ENCODE measurements at regions not wholly inside any gene's neighbourhood (a gene's known extent, or its start where the extent isn't known, plus 50 kb on each side); places are given as distances from the start of the nearest gene placed in this dataset.
A peak's percentile ranks its signal among the peaks of the same experiment; 100 is the strongest.

DNA sequence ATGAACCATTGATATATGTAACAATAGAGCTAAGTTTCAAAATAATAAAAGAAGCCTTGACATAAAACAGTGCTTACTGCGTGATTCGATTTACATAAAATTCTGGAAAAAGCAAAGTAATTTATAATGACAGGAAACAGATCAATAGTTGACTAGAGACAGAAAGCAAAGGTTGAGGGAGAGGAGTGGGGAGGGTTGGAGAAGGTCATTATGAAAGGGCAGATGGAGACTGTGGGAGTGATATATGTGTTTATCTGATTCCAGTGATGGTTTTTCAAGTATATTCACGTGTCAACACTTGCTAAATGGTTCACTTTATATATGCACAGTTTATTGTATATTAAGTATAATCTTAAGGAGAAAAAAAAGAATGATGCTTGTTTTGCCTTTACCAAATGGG lies 1885.7 kb upstream of the NUDT12 start:
- no peak for DNase-seq

DNA sequence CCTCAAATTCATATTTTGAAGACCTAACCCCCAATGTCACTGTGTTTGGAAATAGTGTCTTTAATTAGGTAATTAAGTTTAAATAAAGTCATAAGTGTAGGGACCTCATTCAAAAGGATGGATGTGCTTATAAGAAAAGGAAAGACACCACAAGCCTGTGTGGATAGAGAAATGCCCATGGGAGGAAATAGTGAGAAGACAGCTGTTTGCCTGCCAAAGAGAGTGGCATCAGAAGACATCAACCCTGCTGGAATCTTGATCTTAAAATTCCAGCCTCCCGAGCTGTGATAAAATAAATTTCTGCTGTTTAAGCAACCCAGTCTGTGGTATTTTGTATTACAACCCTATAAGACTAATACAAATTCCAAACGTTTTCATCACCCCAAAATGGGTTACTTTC lies 1867.9 kb upstream of the NUDT12 start:
- no peak for DNase-seq

DNA sequence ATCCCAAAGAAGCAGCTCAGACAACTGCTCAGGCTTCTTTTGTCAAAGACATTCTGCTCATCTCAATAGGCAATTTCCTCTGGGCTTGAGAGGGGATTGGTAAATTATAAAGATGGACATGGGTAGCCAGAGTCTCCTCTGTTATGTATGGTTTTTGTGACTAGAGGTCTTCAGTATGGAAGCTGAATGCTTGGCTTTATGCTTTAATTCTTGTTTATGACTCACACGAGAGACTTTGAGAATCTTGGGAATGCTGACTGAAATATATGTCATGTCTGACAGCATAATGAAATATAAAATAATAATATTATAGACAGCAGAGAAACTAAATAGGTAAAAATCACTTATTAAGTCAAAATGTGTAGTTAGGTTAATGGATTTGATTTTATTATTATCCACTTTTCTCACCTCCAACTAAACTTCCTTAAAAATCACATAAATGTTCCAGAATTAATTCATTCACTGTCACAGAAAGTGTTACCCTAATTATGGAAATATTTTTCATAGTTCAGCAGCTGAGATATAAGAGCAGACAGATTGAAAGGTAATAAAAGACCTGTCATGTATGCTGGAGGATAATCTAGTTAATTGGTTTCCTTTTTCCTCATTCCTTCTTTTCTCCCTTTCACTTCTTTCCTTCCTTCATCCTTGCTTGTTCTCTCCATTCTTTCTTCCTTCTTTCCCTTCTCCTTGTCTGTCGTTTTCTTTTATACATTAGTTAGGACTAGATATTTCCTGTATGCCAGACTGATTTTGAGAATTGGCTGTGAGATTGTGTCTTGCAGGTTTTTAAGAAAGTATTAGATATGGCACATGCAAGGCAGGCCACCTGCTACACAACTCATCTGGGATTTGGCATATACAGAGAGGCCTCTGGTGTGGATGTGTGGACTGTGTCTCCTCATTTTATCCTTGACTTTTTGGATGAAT lies 1866.1 kb upstream of the NUDT12 start:
- no peak for DNase-seq

DNA sequence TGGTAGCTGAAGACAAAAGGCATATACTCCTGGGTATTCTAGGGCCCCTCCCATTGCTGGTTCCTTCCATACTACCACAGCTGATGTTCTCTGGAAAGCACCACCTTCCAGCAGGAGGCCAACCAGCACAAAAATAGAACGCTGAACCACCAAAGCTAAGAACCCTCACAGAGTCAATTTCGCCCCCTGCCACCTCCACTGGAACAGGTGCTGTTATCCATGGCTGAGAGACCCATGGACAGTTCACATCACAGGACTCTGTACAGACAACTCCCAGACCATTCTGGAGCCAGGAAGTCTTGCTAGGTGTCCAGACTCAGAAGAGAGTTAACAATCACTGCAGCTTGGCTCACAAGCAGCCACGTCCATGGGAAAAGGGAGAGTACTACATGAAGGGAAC lies 1851.5 kb upstream of the NUDT12 start:
- DNase-seq, result no peak

- DNase-seq, result no peak
Measured at GRCh38 chr5:105413406-105413990, 1850.9 kb upstream of the NUDT12 start.

DNA sequence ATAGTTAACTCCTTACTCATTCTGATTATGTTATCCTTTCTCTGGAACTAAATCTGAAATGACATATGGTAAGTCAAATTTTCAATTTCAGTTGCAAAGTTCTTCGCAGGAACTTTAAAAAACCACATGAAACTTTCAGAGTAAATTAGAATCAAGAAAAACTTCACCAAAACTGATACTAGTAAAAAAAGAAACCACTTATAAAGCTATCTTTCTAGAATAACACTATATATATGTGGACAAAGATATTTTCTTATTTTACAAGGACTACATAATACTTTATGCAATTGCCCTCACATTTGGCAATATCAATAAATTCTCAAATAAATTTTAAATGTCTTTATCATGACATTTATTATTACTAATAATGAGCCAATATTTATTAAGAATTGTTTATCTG lies 1847.1 kb upstream of the NUDT12 start:
- no peak for DNase-seq

- DNase-seq, result no peak
Measured at GRCh38 chr5:105407200-105407599, 1844.6 kb upstream of the NUDT12 start.

DNA sequence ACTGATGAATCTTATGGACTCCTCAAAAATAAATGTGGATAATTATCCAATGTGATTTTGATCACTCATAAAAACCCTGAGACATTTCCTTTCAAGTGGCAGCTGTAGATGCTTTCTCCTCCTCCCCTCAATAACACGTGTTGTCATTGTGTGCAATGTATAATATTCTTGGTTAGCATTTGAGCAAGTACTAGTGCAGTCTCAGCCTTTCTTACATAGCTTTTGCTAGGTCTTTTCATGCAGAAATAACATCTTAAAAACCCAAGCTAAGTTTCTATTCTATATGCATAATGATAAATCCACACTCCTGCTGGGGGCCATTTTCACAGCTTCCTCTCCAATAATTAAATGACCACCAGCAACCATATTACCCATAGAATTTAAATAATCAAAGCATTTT lies 1835.2 kb upstream of the NUDT12 start:
- no peak for DNase-seq

DNA sequence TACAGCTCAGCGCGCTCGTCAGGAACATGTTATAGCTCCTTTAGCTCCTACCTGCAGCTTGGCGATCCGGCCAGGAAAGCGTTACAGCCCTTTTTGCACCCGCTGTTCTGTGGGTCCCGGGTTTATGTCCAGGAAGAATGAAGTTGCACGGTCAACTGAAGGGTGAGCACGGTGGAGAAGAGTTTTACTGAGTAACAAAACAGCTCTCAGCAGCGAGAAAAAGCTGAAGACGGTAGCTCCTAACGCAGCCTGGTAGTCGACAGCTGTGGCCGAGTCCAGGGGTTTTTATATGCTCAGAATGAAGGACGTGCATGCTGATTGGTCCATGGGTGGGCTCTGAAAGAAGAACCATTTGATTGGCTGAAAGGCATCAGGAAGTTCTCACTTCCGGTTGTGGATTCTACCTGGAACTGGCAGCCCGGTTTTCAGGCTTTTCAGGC lies 1830.1 kb upstream of the NUDT12 start:
- peak; percentile 97 for DNase-seq

DNA sequence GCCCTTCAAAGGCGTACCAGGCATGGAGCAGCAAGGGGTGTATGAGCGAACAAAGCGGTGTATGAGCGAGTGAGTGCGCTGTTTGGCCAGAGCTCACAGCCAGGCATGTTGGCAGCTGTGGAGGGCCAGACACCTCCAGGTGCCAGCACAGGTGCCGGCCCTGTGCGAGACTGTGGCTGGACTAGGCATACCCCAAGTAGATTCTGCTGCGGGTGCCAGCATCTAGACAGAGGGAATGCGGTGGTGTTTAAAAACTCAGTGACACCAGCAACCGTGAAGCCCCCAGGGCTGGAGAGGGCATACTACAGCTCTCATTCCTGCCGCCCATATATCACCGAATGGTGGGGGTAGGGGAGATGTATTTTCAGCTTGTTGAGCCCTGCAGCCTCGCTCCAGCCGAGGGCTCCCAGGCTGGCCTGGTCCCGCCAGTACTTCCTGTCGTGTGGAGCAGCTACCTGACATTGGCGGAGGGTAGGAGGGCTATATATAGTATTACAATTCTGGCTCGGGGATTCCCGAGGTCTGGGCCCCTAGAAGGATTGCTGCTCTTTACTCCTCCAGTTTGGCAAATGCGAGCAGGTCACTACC lies 1829.6 kb upstream of the NUDT12 start:
- peak; percentile 85 for DNase-seq

DNA sequence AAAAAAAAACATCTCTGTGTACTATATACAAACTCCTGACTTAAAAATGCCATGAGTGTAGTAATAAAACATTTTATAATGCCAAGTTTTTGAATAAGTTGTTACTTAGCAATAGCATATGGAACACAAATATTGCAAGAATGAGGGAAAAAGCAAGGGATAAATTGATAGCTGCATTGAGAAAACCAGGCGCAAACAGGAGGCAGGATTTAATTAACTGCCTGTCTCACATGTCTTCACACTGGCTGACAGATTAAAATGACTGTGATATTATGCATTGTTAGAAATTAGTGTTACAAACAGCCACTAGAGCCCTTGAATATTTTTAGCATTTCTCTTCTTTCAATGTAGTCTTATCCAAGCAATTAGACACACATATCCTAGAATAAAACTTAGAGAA lies 1817.5 kb upstream of the NUDT12 start:
- DNase-seq, result no peak

DNA sequence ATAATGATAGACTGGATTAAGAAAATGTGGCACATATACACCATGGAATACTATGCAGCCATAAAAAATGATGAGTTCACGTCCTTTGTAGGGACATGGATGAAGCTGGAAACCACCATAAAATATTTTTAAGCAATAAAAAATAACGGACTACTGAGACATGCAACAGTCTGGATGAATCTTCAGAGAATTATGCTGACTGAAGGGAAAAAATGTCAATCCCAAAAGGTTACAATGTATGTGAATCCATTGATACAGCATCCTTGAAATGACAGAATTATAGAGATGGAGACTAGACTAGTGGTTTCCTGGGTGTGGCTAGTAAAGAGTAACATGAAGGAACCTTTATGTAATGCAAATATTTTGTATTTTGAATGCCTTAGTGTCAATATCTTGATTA lies 1808.6 kb upstream of the NUDT12 start:
- DNase-seq, result no peak

DNA sequence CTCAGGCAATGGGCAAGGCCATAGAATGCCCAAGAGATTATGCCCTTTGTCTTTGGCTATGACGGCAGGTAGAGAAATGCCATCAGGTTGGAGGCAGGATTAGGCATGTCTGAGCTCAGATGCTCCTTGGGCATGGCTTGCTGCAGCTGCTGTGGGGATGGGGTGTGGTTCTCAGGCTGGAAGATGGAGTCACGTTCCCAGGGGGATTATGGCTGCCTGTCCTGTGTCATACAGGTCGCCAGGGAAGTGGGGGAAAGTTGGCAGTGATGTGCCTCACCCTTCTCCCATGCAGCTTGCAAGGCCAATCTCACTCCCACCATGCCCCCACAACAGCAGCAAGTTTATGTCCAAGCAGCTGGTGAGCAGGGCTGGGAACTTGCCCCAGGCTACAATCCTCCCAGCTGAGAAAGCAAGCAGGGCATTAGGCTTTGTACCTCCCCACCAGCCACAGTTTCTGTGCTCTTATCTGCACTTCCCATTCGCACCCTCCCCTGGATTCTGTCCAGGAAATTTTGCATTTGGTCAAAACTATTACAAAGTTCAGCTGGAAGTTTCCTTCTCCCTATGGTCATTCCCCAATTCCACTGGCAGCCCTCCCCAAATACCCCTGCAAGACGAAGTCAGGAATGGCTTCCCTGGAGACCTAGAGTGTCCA lies 1788.0 kb upstream of the NUDT12 start:
- DNase-seq, result no peak

DNA sequence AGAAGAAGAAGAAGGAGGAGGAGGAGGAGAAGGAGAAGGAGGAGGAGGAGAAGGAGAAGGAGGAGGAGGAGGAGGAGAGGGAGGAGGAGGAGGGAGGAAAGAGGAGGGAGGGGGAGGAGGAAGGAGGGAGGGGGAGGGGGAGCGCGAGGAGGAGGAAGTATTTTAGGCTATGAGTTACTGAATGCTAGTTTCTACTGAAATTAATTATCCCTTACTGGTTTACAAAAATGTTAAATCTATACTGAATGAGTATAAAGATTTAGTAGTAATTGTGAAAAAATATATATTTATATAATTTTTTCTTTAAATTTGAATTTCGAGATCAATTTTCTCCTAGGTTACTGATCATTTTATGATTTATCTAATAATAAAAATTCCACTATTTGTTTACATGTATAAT lies 1769.0 kb upstream of the NUDT12 start:
- DNase-seq, result no peak

DNA sequence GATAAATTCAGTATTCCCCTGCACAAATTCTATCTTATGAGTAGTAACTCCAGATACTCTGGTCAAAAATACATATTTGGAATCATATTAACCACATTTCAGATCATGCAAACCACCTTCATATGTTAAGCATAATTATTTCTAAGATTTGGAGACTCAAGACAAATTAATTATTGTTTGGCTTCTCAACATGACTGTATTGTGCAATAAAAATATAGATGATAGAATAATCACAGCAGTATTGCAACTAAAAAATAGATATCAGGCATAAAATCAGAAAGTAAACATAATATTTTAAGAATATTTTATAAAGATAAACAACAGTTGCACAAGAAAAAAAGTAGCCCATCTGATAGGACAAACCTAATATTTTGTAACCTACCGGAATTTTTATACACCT lies 1767.6 kb upstream of the NUDT12 start:
- no peak for DNase-seq

- DNase-seq, result peak; percentile 8
Measured at GRCh38 chr5:105304859-105305258, 1742.3 kb upstream of the NUDT12 start.

DNA sequence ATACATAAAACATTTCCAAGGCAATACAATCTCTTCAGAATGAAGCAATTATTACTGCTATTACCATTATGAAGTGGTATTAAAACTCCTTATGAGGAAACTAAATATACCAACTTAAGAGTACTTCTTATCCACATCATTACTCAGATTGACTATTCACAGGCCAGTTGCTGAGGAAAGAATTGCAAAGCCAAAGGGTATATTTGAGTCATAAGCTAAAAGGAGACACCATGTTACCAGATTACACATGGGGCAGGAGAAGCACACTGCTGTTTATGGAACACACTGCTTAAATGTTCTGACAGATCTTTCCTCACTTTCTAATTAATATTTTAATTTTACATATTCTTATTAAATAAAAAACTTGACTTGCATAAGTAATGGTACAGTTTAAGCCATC lies 1726.4 kb upstream of the NUDT12 start:
- no peak for DNase-seq

- DNase-seq, result no peak
Measured at GRCh38 chr5:105283134-105283533, 1720.5 kb upstream of the NUDT12 start.

DNA sequence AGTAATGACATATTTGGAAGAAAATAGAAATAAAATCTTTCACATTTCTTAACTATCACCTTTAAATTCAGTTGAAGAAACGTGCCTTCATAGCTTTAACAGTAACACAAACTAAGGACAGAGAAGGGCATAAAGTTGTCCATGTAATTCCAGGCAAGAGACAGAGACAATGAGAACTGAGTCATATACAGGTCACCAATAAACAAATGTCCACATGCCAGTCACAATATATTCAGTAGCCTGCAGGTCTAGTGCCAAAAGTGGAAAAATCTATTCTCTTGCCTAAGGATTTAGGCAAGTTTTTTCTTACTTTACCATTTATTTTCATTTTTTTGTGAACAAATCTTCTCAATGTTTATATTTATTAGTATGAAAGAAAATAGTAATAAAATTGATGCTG lies 1711.5 kb upstream of the NUDT12 start:
- peak; percentile 4 for DNase-seq

- no peak for DNase-seq
Measured at GRCh38 chr5:105263515-105263914, 1700.9 kb upstream of the NUDT12 start.

DNA sequence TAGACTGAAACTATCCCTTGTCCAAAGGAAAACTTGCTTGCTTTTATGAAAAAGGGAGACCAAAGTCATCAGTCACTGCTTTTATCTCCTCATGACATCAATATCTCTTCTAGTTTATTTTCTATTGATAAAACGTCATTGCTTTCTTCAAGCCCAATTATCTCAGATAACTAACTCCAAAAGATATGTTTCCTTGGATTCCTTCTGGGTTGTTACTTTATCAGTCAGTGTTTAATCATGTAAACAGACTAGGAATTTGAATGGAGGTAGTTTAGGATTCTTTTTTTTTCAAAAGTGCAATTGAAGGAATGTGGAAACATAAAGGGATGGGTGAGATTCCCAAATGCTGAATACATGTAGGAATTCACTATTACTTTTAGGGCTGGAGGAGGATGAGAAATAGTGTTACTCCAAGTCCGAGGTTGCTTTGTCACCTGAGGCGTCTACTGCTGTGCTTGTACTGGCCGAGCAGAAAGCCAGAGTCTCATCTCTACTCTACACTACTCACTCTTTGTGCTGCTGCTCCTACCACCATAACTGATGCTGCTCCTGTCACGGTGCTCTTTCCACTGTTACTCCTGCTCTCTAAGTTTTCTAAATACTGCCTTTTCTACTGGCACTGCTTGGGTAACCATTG lies 1697.1 kb upstream of the NUDT12 start:
- no peak for DNase-seq

DNA sequence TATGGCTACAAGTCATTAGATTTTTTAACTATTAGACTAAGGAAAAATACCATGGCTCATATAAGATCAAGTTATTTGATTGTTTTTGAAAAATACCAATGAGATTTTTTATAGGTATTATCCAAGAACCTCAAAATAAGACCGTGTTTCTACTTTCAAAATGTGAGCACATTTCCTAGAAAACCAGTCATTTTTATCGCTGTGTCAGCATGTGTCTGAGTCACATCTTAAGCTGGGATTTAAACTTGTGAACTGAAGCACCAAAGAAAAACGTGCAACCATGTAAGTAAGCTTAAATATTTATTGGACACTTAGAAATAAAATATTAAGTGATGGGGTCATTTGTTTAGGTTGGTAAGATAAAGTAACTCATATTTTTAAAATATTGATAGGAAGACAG lies 1676.0 kb upstream of the NUDT12 start:
- DNase-seq, result no peak

DNA sequence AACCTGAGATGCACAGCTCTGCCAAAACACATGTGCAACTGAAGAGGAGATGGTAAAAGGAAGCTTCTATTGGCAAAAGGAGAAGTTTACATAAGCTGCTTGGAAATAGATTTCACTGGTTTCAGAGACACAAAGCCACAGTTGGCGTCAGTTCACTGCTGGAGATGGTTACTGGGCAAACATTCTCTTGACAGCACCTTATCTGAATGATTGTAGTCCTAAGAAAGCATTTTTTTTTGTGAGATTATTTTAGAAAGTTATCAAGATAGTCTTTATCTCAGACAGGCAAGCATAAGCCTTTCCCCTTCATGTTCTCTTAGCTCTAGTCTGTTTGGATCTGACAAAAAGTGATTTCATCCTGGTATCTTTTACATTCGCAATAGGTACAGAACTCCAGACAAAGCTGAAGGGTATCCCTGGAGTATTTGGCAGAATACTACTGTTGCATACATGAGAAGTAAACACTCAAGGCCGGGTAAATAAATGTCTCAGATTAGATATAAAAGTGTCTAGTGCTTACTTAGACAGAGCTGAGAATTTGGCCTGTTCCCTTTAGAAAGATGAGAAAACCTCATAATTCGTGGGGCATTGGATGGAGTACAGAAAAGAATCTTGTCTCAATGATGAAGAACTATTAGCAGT lies 1668.0 kb upstream of the NUDT12 start:
- peak; percentile 38 for DNase-seq

Data from DMS53 (cell line).